ENCODE measurements at regions not wholly inside any gene's neighbourhood (a gene's known extent, or its start where the extent isn't known, plus 50 kb on each side); places are given as distances from the start of the nearest gene placed in this dataset.

DNA sequence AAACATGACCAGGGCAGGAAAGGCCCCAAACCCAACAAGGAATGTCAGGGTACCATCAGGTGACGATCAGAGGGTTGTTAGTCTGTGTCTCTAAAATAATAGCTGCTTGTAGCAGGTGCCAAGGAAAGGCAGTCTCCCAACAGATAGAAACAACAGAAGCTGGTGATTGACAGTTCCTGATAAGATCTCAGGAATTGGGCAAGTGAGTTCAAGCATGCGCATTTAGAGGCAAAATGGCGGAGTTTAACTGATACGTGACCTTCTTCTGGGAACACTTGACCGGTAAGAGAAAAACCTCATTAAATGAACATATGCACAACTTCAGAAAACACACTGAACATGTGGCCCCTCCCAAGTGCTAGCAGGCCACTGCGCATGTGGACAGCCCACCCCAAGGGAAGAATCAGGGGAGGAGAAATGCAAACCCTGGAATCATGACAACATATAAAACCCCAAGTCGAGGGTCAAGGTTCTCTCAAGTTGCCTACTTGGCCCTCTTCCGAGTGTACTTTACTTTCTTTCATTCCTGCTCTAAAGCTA is 664.9 kb downstream of the KCNJ3 start:
- TF ChIP-seq, protein P1, sequence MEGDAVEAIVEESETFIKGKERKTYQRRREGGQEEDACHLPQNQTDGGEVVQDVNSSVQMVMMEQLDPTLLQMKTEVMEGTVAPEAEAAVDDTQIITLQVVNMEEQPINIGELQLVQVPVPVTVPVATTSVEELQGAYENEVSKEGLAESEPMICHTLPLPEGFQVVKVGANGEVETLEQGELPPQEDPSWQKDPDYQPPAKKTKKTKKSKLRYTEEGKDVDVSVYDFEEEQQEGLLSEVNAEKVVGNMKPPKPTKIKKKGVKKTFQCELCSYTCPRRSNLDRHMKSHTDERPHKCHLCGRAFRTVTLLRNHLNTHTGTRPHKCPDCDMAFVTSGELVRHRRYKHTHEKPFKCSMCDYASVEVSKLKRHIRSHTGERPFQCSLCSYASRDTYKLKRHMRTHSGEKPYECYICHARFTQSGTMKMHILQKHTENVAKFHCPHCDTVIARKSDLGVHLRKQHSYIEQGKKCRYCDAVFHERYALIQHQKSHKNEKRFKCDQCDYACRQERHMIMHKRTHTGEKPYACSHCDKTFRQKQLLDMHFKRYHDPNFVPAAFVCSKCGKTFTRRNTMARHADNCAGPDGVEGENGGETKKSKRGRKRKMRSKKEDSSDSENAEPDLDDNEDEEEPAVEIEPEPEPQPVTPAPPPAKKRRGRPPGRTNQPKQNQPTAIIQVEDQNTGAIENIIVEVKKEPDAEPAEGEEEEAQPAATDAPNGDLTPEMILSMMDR (IDR thresholded peaks at IDR 0.05), result no peak
- no peak for TF ChIP-seq POLR2A (IDR thresholded peaks at IDR 0.05)

Measured in Peyer's patch (tissue), 4 donors.